OCI-LY3 (cell line): ENCODE measurements at regions not wholly inside any gene's neighbourhood (a gene's known extent, or its start where the extent isn't known, plus 50 kb on each side); places are given as distances from the start of the nearest gene placed in this dataset.
"Not testable (repeated sequence)": the region's sequence is repeated elsewhere in the genome, so short reads cannot be mapped to it uniquely, and the experiment has no call there.

Source experiments
- H2AFZ ChIP-seq: fragments of 200-600, 300-600 bp; shearing (Covaris generic); 2 replicates; pipeline ENCODE4 v1.6.0; 2014; ENCODE audit warnings: antibody characterized with exemption, low read depth, low read length
- H3K27ac ChIP-seq: fragments of 200-600, 300-600 bp; sonication (generic); 2 replicates; pipeline ENCODE4 v1.5.1; 2014; ENCODE audit warnings: mild to moderate bottlenecking, low read length, moderate library complexity, mixed read lengths
- H3K27me3 ChIP-seq: fragments of 200-600, 300-600 bp; sonication (generic); 2 replicates; pipeline ENCODE4 v1.6.1; 2014; ENCODE audit warnings: low read depth, low read length, mixed read lengths
- H3K36me3 ChIP-seq: fragments of 200-600, 300-600 bp; sonication (generic); replicated peaks from 2 replicates; pipeline ENCODE3; 2014; ENCODE audit warnings: low read depth, low read length, mixed read lengths
- H3K4me1 ChIP-seq: fragments of 300-600, 200-600 bp; sonication (generic); 2 replicates; pipeline ENCODE4 v1.6.1; 2014; ENCODE audit warnings: low read length, mixed read lengths
- H3K4me2 ChIP-seq: fragments of 200-600, 300-600 bp; sonication (generic); 2 replicates; pipeline ENCODE4 v1.6.1; 2014; ENCODE audit warnings: low read length, mixed read lengths
- H3K4me3 ChIP-seq: fragments of 300-600, 200-600 bp; sonication (generic); 2 replicates; pipeline ENCODE4 v1.5.1; 2014; ENCODE audit warnings: antibody characterized with exemption, mild to moderate bottlenecking, low read length, moderate library complexity
- H3K79me2 ChIP-seq: fragments of 300-600, 200-600 bp; shearing (Covaris generic); 2 replicates; pipeline ENCODE4 v1.6.1; 2014; ENCODE audit warnings: mild to moderate bottlenecking, low read length, mixed read lengths
- H3K9ac ChIP-seq: fragments of 300-600, 200-600 bp; shearing (Covaris generic); 2 replicates; pipeline ENCODE4 v1.6.0; 2014; ENCODE audit warnings: mild to moderate bottlenecking, low read length, moderate library complexity
- H3K9me3 ChIP-seq: fragments of 200-600, 300-600 bp; shearing (Covaris generic); 2 replicates; pipeline ENCODE4 v1.6.1; 2014; ENCODE audit warnings: low read length, mixed read lengths; ENCODE audit not compliant: insufficient read depth
- H4K20me1 ChIP-seq: fragments of 200-600, 300-600 bp; sonication (generic); 2 replicates; pipeline ENCODE4 v1.6.1; 2016; ENCODE audit warnings: low read length, mixed read lengths; ENCODE audit not compliant: insufficient read depth
- CTCF ChIP-seq: fragments of 200-600, 300-600 bp; sonication (generic); IDR thresholded peaks from 2 replicates; pipeline ENCODE4 v1.5.1; 2014; ENCODE audit warnings: antibody characterized with exemption, low read length, low read depth
- EZH2phosphoT487 ChIP-seq: fragments of 200-600 bp; shearing (Covaris generic); IDR thresholded peaks from 2 replicates; pipeline ENCODE4 v1.6.1; 2018; ENCODE audit warnings: antibody characterized with exemption, mixed run types, low read depth

- H3K36me3 ChIP-seq, result no peaks in the 10 kb centered on the region
- peaks cover 14% of the 10 kb centered on the region for H3K27me3 ChIP-seq
- no peaks in the 10 kb centered on the region for H3K79me2 ChIP-seq
- TF ChIP-seq EZH2phosphoT487 (no peak), CTCF (no peak)
- H3K9ac ChIP-seq, result no peak overlapping the region
- no peaks in the 10 kb centered on the region for H4K20me1 ChIP-seq
- no peak overlapping the region for H3K27ac ChIP-seq
- no peak overlapping the region for H2AFZ ChIP-seq
- no peaks in the 10 kb centered on the region for H3K4me1 ChIP-seq
- no peak overlapping the region for H3K4me2 ChIP-seq
- H3K9me3 ChIP-seq, result no peaks in the 10 kb centered on the region
- no peak overlapping the region for H3K4me3 ChIP-seq
Observed at GRCh38 chr1:177871613-177872307, 98.1 kb downstream of the SEC16B start.

GRCh38 chr1:177869586-177869985, 100.3 kb downstream of the SEC16B start:
- no peak overlapping the region for H3K4me2 ChIP-seq
- no peaks in the 10 kb centered on the region for H4K20me1 ChIP-seq
- no peaks in the 10 kb centered on the region for H3K9me3 ChIP-seq
- H3K9ac ChIP-seq, result no peak overlapping the region
- no peaks in the 10 kb centered on the region for H3K79me2 ChIP-seq
- no peak overlapping the region for H2AFZ ChIP-seq
- no peak for TF ChIP-seq EZH2phosphoT487
- TF ChIP-seq CTCF, result no peak
- no peak overlapping the region for H3K4me3 ChIP-seq
- H3K27me3 ChIP-seq, result peaks cover 14% of the 10 kb centered on the region
- H3K27ac ChIP-seq, result no peak overlapping the region
- no peaks in the 10 kb centered on the region for H3K36me3 ChIP-seq
- no peaks in the 10 kb centered on the region for H3K4me1 ChIP-seq

- not testable (repeated sequence) for H3K4me3 ChIP-seq, H3K4me2 ChIP-seq, H3K9ac ChIP-seq
Observed at GRCh38 chr1:177869011-177869410, 100.8 kb downstream of the SEC16B start.

GRCh38 chr1:177865807-177866206, 104.1 kb downstream of the SEC16B start:
- Histone ChIP-seq H2AFZ (no peak overlapping the region), H4K20me1 (no peaks in the 10 kb centered on the region), H3K9ac (no peak overlapping the region), H3K9me3 (no peaks in the 10 kb centered on the region), H3K4me3 (no peak overlapping the region), H3K79me2 (no peaks in the 10 kb centered on the region), H3K4me2 (no peak overlapping the region), H3K4me1 (no peaks in the 10 kb centered on the region), H3K36me3 (no peaks in the 10 kb centered on the region), H3K27me3 (peaks cover 10% of the 10 kb centered on the region; the same call in 1 of the 2 replicates), H3K27ac (no peak overlapping the region)
- no peak for TF ChIP-seq CTCF
- TF ChIP-seq EZH2phosphoT487, result no peak

More at GRCh38 chr1:177869011-177869410, 100.8 kb downstream of the SEC16B start:
- peaks cover 17% of the 10 kb centered on the region for H3K27me3 ChIP-seq
- not testable (repeated sequence) for H4K20me1 ChIP-seq, H2AFZ ChIP-seq, H3K79me2 ChIP-seq, H3K9me3 ChIP-seq, H3K4me1 ChIP-seq, H3K36me3 ChIP-seq, H3K27ac ChIP-seq
